ENCODE measurements at regions not wholly inside any gene's neighbourhood (a gene's known extent, or its start where the extent isn't known, plus 50 kb on each side); places are given as distances from the start of the nearest gene placed in this dataset.

GRCh38 chr10:121662531-121662930 is 64.3 kb upstream of the FGFR2 start:
- TF ChIP-seq NFIC (IDR thresholded peaks at IDR 0.05; ENCODE audit: low read depth, low read length) (no peak), IRF5 (IDR thresholded peaks at IDR 0.05; ENCODE audit: borderline replicate concordance) (no peak), NFYA (IDR thresholded peaks at IDR 0.05; ENCODE audit: borderline replicate concordance, low read depth, low read length) (no peak), EZH2 (IDR thresholded peaks at IDR 0.05; ENCODE audit: borderline replicate concordance, control insufficient read depth, low read depth, low read length) (no peak), POLR2AphosphoS2 (IDR thresholded peaks at IDR 0.05; ENCODE audit: low read depth, low read length) (no peak), HCFC1 (IDR thresholded peaks at IDR 0.05; ENCODE audit: low read length) (no peak), CREB1 (IDR thresholded peaks at IDR 0.05; ENCODE audit: low read depth) (no peak), RB1 (IDR thresholded peaks at IDR 0.05; ENCODE audit: borderline replicate concordance) (no peak), SUPT20H (IDR thresholded peaks at IDR 0.05; ENCODE audit: borderline replicate concordance, control insufficient read depth, low read depth, low read length) (no peak), NR2C1 (IDR thresholded peaks at IDR 0.05) (no peak), BHLHE40 (IDR thresholded peaks at IDR 0.05; ENCODE audit: borderline replicate concordance in 1 of 2, low read depth in 2 of 2, low read length in 1 of 2) (no peak), POU2F2 (IDR thresholded peaks at IDR 0.05; ENCODE audit: borderline replicate concordance, low read depth, low read length) (no peak), NFXL1 (IDR thresholded peaks at IDR 0.05; ENCODE audit: borderline replicate concordance) (no peak), ZBED1 (IDR thresholded peaks at IDR 0.05; ENCODE audit: borderline replicate concordance) (no peak), MEF2B (IDR thresholded peaks at IDR 0.05; ENCODE audit: partially characterized antibody, poor library complexity, severe bottlenecking) (no peak)
- TF ChIP-seq, protein P1, sequence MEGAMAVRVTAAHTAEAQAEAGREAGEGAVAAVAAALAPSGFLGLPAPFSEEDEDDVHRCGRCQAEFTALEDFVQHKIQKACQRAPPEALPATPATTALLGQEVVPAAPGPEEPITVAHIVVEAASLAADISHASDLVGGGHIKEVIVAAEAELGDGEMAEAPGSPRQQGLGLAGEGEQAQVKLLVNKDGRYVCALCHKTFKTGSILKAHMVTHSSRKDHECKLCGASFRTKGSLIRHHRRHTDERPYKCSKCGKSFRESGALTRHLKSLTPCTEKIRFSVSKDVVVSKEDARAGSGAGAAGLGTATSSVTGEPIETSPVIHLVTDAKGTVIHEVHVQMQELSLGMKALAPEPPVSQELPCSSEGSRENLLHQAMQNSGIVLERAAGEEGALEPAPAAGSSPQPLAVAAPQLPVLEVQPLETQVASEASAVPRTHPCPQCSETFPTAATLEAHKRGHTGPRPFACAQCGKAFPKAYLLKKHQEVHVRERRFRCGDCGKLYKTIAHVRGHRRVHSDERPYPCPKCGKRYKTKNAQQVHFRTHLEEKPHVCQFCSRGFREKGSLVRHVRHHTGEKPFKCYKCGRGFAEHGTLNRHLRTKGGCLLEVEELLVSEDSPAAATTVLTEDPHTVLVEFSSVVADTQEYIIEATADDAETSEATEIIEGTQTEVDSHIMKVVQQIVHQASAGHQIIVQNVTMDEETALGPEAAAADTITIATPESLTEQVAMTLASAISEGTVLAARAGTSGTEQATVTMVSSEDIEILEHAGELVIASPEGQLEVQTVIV (IDR thresholded peaks at IDR 0.05; ENCODE audit: borderline replicate concordance, partially characterized antibody): no peak
- TF ChIP-seq, protein P2, sequence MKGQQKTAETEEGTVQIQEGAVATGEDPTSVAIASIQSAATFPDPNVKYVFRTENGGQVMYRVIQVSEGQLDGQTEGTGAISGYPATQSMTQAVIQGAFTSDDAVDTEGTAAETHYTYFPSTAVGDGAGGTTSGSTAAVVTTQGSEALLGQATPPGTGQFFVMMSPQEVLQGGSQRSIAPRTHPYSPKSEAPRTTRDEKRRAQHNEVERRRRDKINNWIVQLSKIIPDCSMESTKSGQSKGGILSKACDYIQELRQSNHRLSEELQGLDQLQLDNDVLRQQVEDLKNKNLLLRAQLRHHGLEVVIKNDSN (IDR thresholded peaks at IDR 0.05; ENCODE audit: borderline replicate concordance, extremely low read length, insufficient read depth, low read depth, low read length): no peak
- intact Hi-C loops (cut with micrococcal nuclease; ENCODE audit: unreplicated experiment) (no loop called here), in situ Hi-C loops (cut with MboI) (no loop called here)
- ATAC-seq: no peak
- Histone ChIP-seq H3K9me3 (replicated peaks; ENCODE audit: control insufficient read depth, insufficient read depth, low read length) (no peaks in the 10 kb centered on the region; the same call in 2 of the 3 replicates), H3K27ac (ENCODE audit: control insufficient read depth, insufficient read depth) (no peak overlapping the region), H3K9ac (ENCODE audit: control insufficient read depth, insufficient read depth, low read length) (no peak overlapping the region), H4K20me1 (ENCODE audit: control insufficient read depth, insufficient read depth) (no peaks in the 10 kb centered on the region), H3K27me3 (replicated peaks in 1 of 2; ENCODE audit: control insufficient read depth in 2 of 2, insufficient read depth in 2 of 2, low read length in 1 of 2) (no peaks in the 10 kb centered on the region), H3K79me2 (ENCODE audit: control insufficient read depth, insufficient read depth, low read length) (no peaks in the 10 kb centered on the region), H2AFZ (ENCODE audit: control insufficient read depth, low read depth, low read length) (no peak overlapping the region), H3K4me3 (no peak overlapping the region), H3K4me1 (ENCODE audit: control insufficient read depth, insufficient read depth, low read length) (no peaks in the 10 kb centered on the region), H3K36me3 (ENCODE audit: control insufficient read depth in 2 of 2, insufficient read depth in 2 of 2, low read length in 1 of 2) (no peaks in the 10 kb centered on the region), H3K4me2 (ENCODE audit: control insufficient read depth, insufficient read depth) (no peak overlapping the region)
- ChIA-PET RAD21 (ENCODE audit: unreplicated experiment) (no interaction called here), POLR2A (no interaction called here), SMC1A (ENCODE audit: uncharacterized antibody, unreplicated experiment) (no interaction called here), CTCF (no interaction called here)
- FAIRE-seq: no peak
- 48% methylated on average over 13 of the region's 13 CpGs for WGBS (ENCODE audit: insufficient coverage, insufficient replicate concordance, low lambda C conversion rate, missing lambda C conversion rate)
- no peak for DNase-seq (ENCODE audit: low read depth, low spot score)
- BruUV-seq (replicated peaks): no TSS peak

All from GM12878 (cell line).